ENCODE measurements at regions not wholly inside any gene's neighbourhood (a gene's known extent, or its start where the extent isn't known, plus 50 kb on each side); places are given as distances from the start of the nearest gene placed in this dataset.

- TF ChIP-seq GATA2 (IDR thresholded peaks at IDR 0.05; ENCODE audit: low read depth, low read length) (no peak), GATA3 (IDR thresholded peaks at IDR 0.05; ENCODE audit: low read depth, low read length) (no peak)
These were observed 302.7 kb downstream of the MAF start for GRCh38 chr16:79297805-79298204.
